GM23338 (cell line): ENCODE measurements at regions not wholly inside any gene's neighbourhood (a gene's known extent, or its start where the extent isn't known, plus 50 kb on each side); places are given as distances from the start of the nearest gene placed in this dataset.

Source experiments
- ETS1 ChIP-seq: IDR thresholded peaks from 2 replicates; pipeline ENCODE4 v1.6.1; 2016; ENCODE audit warnings: antibody characterized with exemption
- EZH2 ChIP-seq: fragments of 200-600 bp; sonication (generic); IDR thresholded peaks from one replicate; pipeline ENCODE4 v1.8.0; 2017; ENCODE audit warnings: antibody characterized with exemption, mild to moderate bottlenecking, low read depth; ENCODE audit not compliant: unreplicated experiment
- EZH2phosphoT487 ChIP-seq: fragments of 200-600 bp; sonication (generic); IDR thresholded peaks from one replicate; pipeline ENCODE4 v1.8.1; 2018; ENCODE audit warnings: antibody characterized with exemption; ENCODE audit not compliant: unreplicated experiment
- REST ChIP-seq: IDR thresholded peaks from one replicate; pipeline ENCODE4 v1.6.1; 2018; ENCODE audit warnings: antibody characterized with exemption; ENCODE audit not compliant: unreplicated experiment
- TF ChIP-seq, protein P1 (sequence below), 2 experiments: fragments of 200-600 bp in 1 of 2; sonication (generic) in 1 of 2; conservative IDR thresholded peaks; 2 replicates each; pipeline versions ENCODE4 v1.5.1 to v1.6.1; 2016 to 2017; ENCODE audit warnings: antibody characterized with exemption in 2 of 2, low read depth in 2 of 2, mild to moderate bottlenecking in 2 of 2, moderate library complexity in 1 of 2

- TF ChIP-seq, protein P1, sequence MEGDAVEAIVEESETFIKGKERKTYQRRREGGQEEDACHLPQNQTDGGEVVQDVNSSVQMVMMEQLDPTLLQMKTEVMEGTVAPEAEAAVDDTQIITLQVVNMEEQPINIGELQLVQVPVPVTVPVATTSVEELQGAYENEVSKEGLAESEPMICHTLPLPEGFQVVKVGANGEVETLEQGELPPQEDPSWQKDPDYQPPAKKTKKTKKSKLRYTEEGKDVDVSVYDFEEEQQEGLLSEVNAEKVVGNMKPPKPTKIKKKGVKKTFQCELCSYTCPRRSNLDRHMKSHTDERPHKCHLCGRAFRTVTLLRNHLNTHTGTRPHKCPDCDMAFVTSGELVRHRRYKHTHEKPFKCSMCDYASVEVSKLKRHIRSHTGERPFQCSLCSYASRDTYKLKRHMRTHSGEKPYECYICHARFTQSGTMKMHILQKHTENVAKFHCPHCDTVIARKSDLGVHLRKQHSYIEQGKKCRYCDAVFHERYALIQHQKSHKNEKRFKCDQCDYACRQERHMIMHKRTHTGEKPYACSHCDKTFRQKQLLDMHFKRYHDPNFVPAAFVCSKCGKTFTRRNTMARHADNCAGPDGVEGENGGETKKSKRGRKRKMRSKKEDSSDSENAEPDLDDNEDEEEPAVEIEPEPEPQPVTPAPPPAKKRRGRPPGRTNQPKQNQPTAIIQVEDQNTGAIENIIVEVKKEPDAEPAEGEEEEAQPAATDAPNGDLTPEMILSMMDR (conservative IDR thresholded peaks at IDR 0.05; ENCODE audit: low read depth in 2 of 2): no peak
- no peak for TF ChIP-seq ETS1
- no peak for TF ChIP-seq EZH2
- TF ChIP-seq EZH2phosphoT487: no peak
- TF ChIP-seq REST: no peak
Measured at GRCh38 chr4:182066037-182066436, 177.2 kb upstream of the TENM3 start.
